NCI-H526 (cell line): ENCODE measurements at regions not wholly inside any gene's neighbourhood (a gene's known extent, or its start where the extent isn't known, plus 50 kb on each side); places are given as distances from the start of the nearest gene placed in this dataset.

Source experiments
- DNase-seq, 2 experiments: peaks; one replicate each; lab custom pipeline; 2025; lab: John Stamatoyannopoulos, UW

DNA sequence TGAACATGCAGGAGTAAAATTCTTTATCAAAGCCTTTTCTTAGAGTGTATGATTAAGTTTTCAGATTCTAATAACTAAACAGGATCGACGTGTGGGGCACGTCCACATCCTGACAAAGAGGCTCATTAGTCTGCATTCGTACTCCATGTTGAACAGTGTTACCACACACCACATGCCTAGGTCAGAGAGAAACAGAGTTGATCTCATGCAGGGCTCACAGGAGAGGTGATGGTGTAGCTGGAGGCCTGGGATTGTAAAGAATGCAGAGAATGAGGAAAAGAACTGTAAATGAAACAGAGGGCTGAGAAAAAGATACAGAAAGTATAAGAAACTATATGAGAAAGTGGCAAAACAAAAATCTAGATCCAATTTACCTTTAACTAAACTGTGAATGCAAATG lies 632.5 kb downstream of the BCL11A start:
- DNase-seq, result no peak

DNA sequence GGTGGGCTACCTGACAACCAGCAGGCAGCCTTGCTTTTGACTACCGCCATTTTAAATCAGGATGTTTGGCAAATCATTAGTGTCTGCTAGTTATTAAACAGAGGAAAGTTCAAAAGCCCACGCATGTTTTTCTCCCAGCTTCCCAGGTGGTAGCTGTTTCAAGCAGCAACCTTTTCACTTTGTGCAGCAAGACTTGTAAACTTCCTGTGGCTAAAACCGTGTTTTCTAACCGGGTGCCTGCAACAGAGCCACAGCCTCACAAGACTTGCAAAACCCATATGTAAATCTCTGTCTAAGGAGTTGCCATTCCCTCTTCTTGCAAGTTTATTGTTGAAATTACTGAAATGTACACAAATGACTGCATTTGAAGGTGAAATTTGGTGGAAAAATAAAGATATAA lies 633.1 kb downstream of the BCL11A start:
- DNase-seq, result no peak

DNA sequence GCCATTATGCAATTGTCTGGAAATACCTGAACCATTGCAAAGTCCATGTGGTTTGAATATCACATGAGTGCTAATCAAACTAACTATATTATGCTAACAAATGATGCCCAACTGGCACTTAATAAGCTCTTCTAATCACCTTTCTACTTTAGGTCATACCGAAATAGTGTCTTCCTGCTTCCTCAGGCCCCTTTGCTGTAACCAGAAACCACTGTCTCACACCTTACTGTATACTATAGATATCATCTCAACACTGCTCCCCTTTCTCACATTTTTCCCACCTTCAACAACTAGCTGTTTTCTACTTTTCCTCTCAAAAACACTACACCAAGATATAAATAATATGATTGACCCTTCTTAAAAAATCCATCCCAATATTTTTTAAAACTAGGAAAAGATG lies 633.9 kb downstream of the BCL11A start:
- no peak for DNase-seq

DNA sequence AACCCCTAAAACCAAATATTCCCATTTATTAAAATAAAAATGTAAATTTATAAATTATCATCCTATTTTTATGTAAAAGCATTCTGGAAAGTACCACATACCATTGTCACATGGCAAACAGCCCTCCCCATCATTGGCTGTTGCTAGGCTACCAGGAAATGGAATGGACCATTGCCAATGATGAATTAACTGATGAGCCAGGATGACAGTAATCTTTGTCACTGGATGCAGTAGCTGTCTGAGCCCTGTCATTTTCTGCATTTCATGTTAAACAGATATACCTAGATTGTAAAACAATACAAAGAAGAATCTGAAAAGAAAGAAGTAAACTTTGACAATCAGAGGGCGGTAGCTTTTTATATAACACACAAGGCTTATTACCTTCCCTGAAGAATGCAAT lies 641.4 kb downstream of the BCL11A start:
- no peak for DNase-seq

DNA sequence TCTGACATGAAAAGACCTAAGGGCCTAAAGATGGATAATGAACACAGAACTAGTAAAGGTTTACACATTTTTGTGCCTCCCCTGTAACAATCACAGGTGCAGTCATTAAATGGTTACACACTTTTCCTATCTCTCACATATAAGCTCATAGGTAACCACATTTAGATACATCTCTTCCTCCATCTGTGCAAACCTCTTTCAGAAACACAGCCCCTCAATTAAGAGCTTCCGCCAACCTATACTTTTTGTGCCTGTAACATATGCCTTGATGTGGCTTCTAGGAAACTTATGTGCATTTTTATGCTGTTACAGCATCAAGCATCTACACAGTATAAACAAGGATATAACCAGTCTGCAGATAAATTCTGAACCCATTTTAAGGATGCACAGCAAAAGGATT lies 643.3 kb downstream of the BCL11A start:
- DNase-seq, result no peak

DNA sequence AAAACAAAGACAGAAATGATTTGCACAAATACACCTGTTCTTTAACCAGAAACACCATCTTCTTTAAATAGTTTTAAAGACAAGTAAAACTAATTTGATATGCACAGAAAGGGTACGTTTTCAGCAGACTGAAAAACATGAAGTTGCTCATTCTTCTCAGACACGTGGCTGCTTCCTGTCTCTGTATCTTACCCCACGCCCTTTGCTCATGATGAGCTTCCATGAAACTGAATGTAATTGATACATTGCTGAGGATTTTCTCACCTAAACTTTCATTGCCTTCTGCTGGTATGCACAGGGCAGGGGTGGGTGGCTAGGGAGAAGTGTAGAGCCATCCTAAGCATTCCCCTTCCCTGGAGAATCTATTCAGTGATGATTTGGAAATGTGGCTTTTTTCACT lies 644.3 kb downstream of the BCL11A start:
- peak in 1 of 2 experiments; percentile 70 for DNase-seq

DNA sequence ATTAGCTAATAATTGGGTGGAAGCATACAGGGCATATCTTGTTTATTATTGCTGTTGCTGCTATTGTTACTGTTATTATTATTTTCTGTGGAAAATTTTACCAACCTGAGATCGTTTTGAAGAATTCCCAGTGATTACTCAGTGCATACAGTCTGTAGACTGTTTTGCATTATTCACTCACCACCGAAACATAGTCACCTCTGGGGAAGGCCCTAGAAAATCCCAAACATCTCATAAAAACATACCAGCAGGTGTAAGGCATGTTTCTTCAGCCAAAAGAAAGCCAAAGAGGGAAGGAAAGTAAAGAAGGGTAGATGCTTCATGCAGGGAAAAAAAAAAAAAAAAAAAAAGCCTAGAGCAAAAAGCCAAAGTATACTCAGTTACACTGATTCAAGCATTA lies 647.7 kb downstream of the BCL11A start:
- no peak for DNase-seq

DNA sequence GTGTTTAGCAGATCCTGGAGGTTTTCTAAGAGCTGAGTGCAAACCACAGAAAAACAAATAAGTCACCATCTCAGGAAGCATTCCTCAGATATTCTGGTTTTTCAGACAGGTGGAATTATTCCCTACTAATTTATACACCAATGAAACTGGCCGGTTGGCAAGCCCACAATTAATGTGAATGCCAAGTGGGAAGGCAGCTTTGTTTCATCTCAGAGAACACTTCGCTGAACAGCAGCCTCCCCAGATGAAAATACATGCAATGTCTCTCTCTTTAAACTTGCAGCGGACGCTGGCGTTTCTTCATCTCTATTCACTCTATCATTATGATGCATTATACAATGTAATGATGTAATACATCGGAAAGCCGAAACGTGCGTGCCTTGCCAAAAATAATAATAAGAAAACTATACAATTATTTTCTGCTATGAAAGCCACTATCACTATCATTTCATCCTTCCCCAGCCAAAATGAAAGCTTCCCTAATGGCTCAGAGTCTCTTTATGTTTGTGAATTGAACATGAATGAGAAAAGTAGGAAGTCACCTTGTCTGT lies 649.4 kb downstream of the BCL11A start:
- DNase-seq, result no peak

DNA sequence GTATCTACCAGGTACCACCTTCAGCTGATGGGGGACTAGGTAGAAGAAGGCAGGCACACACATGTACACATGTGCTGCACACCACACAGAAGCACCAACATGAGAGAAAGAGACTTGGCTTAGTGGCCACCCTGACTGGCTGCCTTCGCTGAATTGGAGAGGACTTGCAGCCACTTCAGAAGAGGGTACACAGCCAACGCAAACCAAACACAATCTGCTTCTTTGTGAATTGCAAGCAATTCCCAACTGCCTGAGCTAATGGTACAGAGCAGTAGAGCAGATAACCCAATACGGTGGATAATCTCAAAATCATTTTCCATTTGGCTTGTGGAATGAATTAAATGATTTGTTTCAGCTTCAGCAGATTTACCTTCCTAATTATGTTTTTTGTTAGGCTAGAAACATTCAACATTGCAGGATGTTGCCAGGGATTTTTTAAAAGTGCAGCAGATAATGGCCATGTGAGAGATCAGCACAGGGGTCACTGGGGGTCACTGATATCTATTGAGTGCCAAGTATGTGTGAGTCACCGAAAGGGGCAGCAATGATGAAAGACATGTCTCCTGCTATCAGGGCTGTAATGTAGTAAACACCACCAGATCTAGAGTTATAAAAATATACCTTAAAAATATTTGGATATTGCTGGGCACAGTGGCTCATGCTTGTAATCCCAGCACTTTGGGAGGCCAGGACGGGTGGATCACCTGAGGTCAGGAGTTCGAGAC lies 652.6 kb downstream of the BCL11A start:
- DNase-seq, result no peak

DNA sequence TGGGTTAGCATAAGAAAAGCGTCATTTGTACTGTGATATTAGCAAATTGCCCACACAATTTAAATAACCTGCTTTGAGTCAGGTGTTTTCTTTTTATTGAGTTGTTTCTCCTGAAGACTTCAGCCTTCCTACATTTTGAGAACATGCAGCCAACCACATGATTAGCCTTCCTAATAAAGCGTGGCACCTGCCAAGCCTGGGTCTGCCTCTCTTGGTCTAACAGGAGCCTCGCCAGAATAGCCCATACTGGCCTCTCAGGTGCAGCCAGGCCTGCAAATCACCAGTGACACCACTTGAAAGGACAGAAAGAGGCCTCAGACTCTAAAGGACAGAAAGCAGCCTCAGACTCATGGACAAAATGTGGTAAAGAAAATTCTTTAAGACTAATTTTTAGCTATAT lies 653.8 kb downstream of the BCL11A start:
- DNase-seq, result peak in 1 of 2 experiments; percentile 24

DNA sequence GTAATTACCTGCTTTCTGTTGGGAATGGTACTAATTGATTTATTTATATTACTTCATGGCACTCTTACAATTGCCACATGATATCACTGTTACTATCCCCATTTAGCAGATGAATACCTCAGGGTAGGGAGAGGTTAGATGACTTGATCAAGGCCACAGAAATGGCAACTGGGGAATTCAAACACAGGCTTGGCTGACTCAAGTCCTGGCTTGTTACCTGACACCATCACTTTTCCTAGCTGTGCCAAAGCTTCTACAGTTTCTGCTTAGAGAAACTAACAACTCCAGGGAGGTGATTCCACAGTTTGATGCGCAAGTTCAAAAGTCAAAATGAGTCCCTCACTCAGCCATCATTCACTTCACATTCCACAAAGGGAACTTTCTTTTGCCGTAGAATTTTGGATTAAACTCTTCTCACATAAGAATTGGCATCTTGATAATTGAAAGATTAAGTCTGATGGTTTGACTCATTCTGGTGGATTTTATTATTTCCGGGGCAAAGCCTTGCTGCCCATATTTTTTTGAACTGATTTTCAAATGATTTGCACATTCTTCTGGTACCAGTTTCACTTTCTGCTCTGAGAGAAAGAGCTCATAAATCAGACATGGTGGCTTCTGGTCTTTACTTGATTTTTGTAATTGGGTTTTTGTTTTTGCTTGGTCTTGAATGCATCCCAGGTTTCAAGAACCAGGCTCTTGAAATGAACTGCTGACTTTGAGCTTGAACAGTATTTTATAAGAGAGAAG lies 656.8 kb downstream of the BCL11A start:
- DNase-seq, result no peak

DNA sequence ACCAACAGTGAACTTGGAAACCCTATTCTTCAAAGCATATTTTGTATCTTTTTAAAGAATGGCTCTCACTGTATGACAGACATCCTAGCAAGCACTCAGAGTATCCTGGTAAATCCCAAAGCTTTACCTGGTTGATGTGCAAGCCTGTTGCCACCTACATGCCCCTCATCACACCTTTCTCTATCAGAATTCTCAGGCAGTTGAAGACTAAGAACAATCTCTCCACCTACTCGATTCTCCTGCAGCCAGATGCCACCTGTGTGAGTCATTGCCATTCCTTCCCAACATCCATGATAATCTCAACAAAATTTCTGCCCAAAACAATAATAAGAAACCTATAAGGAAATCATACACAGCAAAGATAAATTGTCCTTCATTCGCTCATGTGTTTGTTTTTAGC lies 659.8 kb downstream of the BCL11A start:
- no peak for DNase-seq

DNA sequence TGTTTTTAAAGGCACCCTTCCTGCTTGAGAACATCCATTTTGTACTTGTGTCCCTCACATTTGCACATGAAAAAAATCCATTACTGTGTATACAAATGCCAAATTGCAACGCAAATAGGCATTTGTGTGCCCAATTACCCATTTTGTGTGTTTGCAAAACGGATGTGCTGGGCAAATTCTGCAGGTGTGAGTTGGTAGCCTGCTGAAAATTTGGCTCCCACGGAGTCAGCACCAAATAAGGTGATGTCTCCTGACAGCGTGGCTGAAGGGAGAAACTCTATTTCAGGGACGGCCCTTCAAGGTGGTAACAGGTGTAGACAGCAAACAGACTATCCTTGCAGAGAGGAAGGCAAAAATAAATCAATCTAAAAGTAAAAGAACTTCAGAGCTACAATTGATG lies 661.1 kb downstream of the BCL11A start:
- DNase-seq, result peak in 1 of 2 experiments; percentile 49

DNA sequence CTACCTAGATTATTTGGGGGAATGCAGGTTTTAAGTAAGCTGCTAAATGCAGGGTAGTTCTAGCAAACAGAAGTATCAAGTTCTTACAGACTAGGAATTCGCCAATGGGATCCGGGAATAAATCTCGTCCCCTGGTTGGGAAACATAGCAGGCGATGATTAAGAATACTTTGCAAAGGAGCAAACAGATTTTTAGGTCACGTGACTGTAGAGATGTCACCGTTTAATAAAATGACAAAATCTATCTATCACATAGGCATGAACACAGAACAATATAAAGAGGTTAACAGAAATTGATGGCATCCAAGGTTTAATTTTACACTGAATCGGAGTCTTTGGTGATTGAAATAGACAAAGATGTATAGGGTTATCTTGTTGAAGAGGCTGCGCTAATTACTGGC lies 664.1 kb downstream of the BCL11A start:
- DNase-seq, result no peak

DNA sequence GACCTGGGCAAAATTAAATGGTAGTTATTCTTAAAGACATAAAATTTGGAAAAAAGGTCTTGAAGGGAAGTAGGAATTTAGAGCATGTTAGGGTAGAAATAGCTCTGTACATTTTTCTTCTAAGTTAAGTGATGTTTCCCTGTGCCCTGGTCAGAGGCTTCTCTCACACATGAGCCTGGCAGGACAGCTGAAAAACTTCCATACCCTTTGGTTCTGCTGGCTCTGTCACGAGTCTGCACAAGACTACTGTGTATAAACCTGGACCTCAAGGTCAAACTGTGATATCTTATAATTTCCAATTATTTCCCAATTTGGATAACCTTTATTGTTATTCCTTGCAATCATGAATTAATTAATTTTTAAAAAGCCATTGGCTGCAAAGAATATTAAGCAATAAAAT lies 664.7 kb downstream of the BCL11A start:
- no peak for DNase-seq

DNA sequence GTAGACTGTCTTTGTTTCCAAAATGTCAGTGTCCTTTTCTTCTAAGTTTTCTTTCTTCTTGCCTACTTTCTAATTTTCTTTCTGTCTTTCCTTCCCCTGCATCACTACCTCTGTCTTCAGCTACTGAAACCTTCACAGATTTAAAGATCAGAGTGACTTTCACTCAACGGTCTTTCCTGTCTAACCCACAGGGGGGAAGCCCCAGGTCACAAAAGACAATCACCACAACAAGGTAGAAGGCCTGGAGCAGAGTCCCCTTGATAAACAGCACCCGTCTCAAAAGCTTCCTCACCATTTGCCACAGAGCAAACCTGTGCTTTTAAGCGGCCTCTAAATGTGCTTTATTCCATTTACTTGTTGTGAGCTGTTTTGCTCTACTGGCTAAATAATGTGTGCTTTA lies 665.4 kb downstream of the BCL11A start:
- no peak for DNase-seq

DNA sequence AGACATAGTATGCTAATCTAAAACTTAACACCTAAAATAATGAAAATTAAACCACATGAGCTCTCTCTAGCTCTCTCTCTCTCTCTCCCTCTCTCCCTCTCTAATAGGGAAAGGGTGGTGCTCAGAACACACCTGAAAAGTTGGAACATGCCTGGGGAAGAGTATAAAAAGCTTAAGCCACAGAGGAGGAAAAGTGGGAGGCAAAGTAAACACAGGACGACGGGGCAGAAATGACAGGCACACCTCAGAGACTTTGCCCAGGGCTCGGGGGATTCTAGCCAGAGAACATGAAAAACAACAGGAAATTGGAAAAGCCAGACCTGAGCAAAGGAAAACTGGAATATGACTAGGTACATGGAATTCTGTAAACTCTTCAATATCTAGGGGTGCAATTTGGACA lies 666.1 kb downstream of the BCL11A start:
- no peak for DNase-seq

DNA sequence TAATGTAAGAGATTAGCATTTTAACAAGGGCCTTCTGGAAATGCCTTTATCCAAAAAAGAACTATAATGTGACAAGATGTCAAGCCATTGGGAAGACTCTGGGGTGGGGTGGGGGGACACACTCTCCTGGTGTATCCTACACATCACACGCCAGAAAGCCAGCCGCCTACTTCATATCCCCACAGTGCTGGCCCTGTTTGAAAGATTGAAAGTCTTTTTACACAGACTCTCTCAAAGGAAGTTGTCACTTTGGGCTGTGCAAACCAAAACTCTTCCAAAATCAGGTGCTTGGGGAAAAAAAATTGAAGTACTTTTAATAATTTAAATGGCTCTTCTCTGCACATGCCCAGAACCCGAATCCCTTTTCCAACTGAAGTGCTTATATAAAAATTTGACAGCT lies 666.7 kb downstream of the BCL11A start:
- no peak for DNase-seq

DNA sequence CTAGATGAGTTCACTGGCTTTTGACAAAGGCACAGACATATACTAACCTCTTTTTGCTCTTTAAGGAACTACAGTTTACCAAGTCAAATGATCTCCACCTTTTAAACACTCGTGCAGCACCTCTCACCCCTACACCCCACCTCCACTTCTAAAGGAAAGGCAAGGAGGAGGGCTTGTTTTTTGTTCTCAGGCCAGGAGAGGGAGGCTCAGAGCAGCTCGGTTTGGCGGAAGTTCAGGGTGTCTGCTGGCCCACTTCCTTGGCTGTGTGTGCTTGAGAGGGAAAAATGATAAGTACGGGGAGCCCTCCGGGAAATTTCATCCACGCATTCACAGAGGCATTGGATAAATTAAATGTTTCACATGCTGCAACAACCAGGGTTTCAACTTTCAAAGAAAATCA lies 667.9 kb downstream of the BCL11A start:
- DNase-seq, result no peak

DNA sequence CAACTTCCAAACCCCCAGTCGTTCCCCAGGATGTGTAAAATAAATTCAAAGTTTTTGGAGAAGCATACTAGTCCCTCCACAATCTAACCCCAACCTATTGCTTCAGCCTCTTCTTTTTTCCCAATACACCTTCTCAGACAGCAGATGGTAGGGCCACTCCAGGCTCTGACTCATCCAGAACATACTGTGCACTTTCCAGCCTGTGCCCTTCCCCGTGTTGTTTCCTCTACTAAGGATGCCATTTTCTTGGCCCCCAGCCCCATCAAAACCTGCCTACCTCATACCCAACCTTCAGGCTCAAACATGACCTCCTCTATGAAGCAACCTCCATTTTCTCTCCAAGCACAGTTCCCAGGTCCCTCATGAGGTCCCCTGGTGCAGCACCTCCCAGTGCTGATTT lies 669.3 kb downstream of the BCL11A start:
- no peak for DNase-seq

DNA sequence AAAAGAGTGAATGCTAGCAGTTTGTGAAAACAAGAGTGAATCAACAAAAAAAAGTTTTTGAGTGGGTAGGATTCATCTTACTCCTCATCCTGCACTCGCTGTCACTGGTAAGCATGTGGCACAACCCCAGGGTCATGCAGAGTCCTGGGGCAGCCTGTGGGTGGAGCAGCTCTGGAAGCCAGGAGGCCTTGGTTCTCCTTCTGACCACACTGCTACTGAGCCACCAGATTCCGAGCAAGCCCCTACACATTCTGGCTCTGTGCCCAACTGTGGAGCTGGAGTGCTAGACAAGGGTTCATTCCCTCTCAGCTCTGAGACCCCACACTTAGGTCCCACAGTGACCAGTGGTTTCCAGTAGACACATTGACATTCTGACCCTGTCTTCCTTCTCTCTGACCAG lies 670.6 kb downstream of the BCL11A start:
- DNase-seq, result no peak

DNA sequence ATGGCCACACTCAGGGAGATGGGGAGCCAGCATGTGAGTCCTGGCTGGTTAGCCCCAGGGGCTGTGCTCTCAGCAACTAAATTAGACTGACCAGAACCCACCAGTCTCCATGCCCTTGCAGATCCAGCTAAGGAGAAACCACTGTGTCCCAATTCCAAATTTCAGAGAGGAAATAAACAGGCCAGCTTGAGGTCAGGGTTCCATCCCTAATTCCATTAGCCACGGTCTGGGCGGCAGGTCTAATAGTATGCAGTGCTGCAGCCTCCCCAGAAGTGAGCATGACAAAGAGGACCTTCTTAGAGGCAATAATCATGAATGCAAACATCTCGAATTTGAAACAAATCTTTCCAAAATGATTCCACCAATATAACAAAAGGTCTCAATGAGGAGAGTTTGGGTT lies 671.2 kb downstream of the BCL11A start:
- DNase-seq, result no peak

DNA sequence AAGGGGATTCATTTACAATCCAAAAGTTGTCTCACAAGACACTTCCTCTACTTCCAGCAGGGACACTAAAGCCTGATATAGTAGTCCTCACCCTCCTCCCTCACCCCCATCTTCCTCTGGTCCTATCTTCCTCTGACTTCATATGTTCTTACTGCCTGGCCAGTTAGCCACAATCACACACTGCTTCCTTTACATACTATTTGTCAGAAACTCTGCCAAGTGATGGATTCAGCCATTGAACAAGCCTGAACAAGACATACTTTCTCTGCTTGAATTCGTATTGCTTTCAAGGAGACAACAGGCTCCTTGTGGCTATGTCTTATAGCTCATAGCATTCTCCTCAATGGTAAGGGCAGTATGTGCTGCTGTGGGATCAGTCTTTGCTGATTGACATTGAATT lies 672.2 kb downstream of the BCL11A start:
- no peak for DNase-seq

DNA sequence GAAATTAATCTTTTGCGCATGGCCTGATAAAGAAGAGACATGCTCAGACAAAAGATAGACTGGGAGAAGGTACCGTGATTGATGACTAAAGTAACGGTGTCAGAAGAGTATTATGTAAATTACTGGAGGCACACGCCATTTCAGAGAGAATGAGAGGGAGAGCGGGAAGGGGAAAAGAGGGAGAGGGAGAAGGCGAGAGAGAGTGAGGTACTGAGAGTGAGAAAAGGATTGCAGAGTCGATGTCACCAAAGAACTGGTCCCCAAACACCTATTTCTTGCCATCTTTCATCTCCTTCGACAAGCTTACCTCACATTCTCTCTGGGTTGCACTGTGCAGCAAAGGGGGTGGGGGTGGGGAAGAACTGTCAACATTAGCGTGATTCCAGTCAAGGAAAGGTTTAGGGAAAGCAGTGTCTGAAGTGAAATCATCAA lies 673.7 kb downstream of the BCL11A start:
- no peak for DNase-seq
